Neutrophil (primary cell): ENCODE measurements at regions not wholly inside any gene's neighbourhood (a gene's known extent, or its start where the extent isn't known, plus 50 kb on each side); places are given as distances from the start of the nearest gene placed in this dataset.
"Not testable (repeated sequence)": the region's sequence is repeated elsewhere in the genome, so short reads cannot be mapped to it uniquely, and the experiment has no call there.

ENCODE experiments used
- H3K27ac ChIP-seq: fragments of 200-600 bp; sonication (generic); 2 replicates; pipeline ENCODE4 v1.5.1; 2016; ENCODE audit warnings: mild to moderate bottlenecking, moderate library complexity
- H3K27me3 ChIP-seq: fragments of 200-600 bp; sonication (generic); 2 replicates; pipeline ENCODE4 v1.6.0; 2016; ENCODE audit warnings: mild to moderate bottlenecking
- H3K36me3 ChIP-seq: fragments of 200-600 bp; sonication (generic); 2 replicates; pipeline ENCODE4 v1.5.1; 2017
- H3K4me1 ChIP-seq, 2 experiments: fragments of 200-600 bp in 1 of 2; sonication (generic) in 1 of 2; 1 replicate in 1 of 2; 2 replicates in 1 of 2; pipeline versions ENCODE4 v1.5.1 to v1.6.1; 2013 to 2016; ENCODE audit warnings: low read depth in 1 of 2, low read length in 1 of 2, mild to moderate bottlenecking in 1 of 2, moderate library complexity in 1 of 2; ENCODE audit not compliant: control insufficient read depth in 1 of 2, insufficient read depth in 1 of 2
- H3K4me3 ChIP-seq, 2 experiments: fragments of 200-600 bp in 1 of 2; sonication (generic) in 1 of 2; 1 replicate in 1 of 2; 2 replicates in 1 of 2; pipeline ENCODE4 v1.5.1; 2013 to 2016; ENCODE audit warnings: low read depth in 1 of 2, low read length in 1 of 2, mild to moderate bottlenecking in 1 of 2, moderate library complexity in 1 of 2
- H3K9me3 ChIP-seq: fragments of 200-600 bp; sonication (generic); 2 replicates; pipeline ENCODE4 v1.5.1; 2016
- CTCF ChIP-seq: fragments of 200-600 bp; sonication (generic); IDR thresholded peaks from 2 replicates; pipeline ENCODE4 v1.5.1; 2016; ENCODE audit warnings: antibody characterized with exemption

- TF ChIP-seq CTCF, result no peak
- no peaks in the 10 kb centered on the region for H3K9me3 ChIP-seq
- H3K4me1 ChIP-seq, result no peaks in the 10 kb centered on the region
- H3K27me3 ChIP-seq, result no peaks in the 10 kb centered on the region
- H3K27ac ChIP-seq, result no peak overlapping the region
- no peak overlapping the region for H3K4me3 ChIP-seq
- peaks cover 7% of the 10 kb centered on the region for H3K36me3 ChIP-seq
Observed at GRCh38 chr1:184836934-184837895, 82.6 kb upstream of the EDEM3 start.

- H3K9me3 ChIP-seq, result no peaks in the 10 kb centered on the region
- H3K27ac ChIP-seq, result no peak overlapping the region
- no peak for TF ChIP-seq CTCF
- H3K4me1 ChIP-seq, result no peaks in the 10 kb centered on the region
- H3K27me3 ChIP-seq, result no peaks in the 10 kb centered on the region
- H3K36me3 ChIP-seq, result peaks cover 11% of the 10 kb centered on the region
- no peak overlapping the region for H3K4me3 ChIP-seq
Observed at GRCh38 chr1:184836141-184836540, 81.5 kb upstream of the EDEM3 start.

GRCh38 chr1:184833994-184834393 lies 79.3 kb upstream of the EDEM3 start:
- not testable (repeated sequence) for H3K27me3 ChIP-seq

GRCh38 chr1:184832517-184832916 lies 77.9 kb upstream of the EDEM3 start:
- Histone ChIP-seq H3K9me3 (no peaks in the 10 kb centered on the region), H3K36me3 (peaks cover 39% of the 10 kb centered on the region), H3K4me1 (no peaks in the 10 kb centered on the region), H3K27ac (no peak overlapping the region), H3K4me3 (no peak overlapping the region), H3K27me3 (no peaks in the 10 kb centered on the region)
- no peak for TF ChIP-seq CTCF

More at GRCh38 chr1:184833994-184834393, 79.3 kb upstream of the EDEM3 start:
- not testable (repeated sequence) for H3K9me3 ChIP-seq, H3K4me3 ChIP-seq, H3K27ac ChIP-seq, H3K4me1 ChIP-seq
- peaks cover 29% of the 10 kb centered on the region for H3K36me3 ChIP-seq

GRCh38 chr1:184829496-184829895 lies 74.8 kb upstream of the EDEM3 start:
- H3K27ac ChIP-seq, H3K27me3 ChIP-seq, H3K9me3 ChIP-seq, H3K4me3 ChIP-seq: not testable (repeated sequence)
- Histone ChIP-seq H3K36me3 (peaks cover 52% of the 10 kb centered on the region), H3K4me1 (peaks cover 18 to 20% of the 10 kb centered on the region in 2 experiments)

- no peak for TF ChIP-seq CTCF
- peak overlapping the region; percentile 20 for H3K27ac ChIP-seq
- H3K4me3 ChIP-seq, result no peak overlapping the region
Observed at GRCh38 chr1:184828369-184828717, 73.7 kb upstream of the EDEM3 start.

More at GRCh38 chr1:184828369-184828717, 73.7 kb upstream of the EDEM3 start:
- Histone ChIP-seq H3K9me3 (no peaks in the 10 kb centered on the region), H3K36me3 (peaks cover 60% of the 10 kb centered on the region), H3K27me3 (no peaks in the 10 kb centered on the region), H3K4me1 (peaks cover 29 to 32% of the 10 kb centered on the region in 2 experiments)
